Pulmonary artery endothelial cell (primary cell): ENCODE measurements at regions not wholly inside any gene's neighbourhood (a gene's known extent, or its start where the extent isn't known, plus 50 kb on each side); places are given as distances from the start of the nearest gene placed in this dataset.

Experiments
- DNase-seq: peaks from one replicate; pipeline ENCODE4 v3.0.0-alpha.2; 2011; ENCODE audit warnings: low read depth, low spot score

DNA sequence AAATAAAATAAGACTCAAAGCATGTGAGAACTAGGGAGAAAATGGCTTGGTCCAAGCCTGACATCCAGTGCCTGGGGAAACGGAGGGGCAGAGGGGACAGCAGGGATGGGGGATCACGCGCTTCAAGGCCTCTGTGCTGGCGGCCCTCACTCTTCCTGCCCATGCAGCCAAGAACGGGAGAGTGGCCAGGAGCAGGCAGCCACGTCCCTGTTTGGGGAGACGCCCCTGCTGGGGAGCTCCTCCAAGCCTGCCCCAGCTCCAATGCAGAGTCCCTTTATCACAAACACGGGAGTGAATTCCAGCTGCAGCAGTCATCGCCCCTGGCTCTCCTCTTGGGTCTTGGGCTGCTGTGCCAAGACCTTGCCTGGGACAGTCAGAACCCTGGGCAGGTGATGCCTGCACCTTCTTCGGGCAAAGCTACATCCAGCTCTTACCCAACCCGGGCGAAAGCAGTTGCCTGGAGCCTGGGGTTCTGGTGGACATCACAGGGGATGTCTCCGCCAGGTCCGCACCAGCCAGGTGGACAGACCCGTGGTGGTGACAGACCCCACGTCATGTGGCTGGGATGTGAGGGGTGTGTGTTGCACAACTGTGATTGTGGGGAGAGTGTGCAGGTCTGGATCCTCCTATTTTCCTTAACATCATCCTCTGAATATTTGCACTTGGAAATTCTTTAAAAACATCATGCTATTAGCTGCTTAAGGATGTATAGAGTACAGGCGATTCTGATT, 1391.3 kb downstream of the BRD1 start:
- no peak for DNase-seq

DNA sequence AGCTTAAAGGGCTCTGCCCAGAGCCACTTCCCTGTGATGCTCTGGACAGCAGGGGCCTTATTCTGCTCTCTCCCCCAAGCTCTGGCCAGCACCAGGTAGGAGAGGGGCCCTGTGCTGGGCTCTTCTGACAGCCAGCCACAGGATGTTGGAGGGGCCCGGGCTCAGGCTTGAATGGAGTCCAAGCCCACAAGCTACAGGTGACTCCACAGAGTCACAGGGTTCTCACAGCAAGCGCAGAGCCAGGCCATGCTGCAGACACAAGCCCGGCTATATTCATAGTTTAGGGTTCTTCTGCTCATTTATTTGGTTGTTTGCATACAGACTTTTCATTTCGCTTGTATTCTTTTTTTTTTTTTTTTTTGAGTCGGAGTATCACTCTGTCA, 1392.8 kb downstream of the BRD1 start:
- DNase-seq: no peak

DNA sequence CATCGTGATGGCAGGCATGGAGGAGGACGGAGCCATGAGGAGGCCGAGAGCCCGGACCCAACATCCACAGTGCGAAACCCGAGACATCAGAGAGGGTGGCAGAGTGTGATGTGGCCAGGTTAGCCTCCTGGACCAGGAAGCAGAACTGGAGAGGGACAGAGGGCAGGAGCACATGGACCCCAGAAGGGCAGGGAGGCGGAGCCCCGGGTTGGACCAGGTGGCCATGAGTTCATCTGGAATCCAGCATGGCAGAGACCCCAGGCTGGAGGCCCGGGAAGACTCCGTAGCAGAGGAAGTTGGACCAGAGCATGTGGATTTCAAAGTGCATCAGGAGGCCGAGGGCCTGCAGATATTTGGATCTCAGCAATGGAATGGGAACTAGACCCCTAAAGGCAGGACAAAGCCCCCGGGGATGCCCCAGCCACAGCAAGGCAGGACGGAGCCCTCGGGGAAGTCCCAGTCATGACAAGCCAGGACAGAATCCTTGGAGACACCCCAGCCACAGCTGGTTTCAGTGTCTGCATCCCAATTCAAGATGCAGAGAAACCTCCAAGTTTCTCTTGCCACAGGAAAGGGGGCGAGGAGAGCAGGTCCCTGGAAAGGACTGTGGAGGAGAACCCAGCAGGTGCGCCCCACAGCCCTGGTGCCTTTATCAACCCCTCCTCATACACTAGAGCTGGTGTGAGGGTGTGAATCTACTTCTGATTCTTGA, 1393.4 kb downstream of the BRD1 start:
- DNase-seq: no peak

DNA sequence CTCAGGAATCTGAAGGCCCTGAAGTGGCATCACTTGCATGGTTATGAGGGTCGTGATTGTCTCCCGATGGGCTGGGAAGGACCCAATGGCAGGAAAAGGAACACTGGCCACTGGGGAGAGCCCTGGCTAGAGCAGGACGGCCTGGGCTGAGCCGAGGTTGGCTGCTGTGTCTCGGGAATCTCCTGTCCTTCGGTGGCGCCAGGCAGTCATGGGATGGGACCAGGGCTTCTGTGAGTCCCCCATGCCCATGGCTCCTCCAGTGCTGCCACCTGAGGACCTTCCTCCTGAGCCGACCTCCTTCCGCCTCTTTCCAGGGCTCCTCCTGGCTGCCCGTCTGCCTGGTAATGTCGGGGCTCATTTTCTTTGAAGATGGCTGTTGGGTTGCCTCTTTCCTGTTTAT, 1394.0 kb downstream of the BRD1 start:
- no peak for DNase-seq

DNA sequence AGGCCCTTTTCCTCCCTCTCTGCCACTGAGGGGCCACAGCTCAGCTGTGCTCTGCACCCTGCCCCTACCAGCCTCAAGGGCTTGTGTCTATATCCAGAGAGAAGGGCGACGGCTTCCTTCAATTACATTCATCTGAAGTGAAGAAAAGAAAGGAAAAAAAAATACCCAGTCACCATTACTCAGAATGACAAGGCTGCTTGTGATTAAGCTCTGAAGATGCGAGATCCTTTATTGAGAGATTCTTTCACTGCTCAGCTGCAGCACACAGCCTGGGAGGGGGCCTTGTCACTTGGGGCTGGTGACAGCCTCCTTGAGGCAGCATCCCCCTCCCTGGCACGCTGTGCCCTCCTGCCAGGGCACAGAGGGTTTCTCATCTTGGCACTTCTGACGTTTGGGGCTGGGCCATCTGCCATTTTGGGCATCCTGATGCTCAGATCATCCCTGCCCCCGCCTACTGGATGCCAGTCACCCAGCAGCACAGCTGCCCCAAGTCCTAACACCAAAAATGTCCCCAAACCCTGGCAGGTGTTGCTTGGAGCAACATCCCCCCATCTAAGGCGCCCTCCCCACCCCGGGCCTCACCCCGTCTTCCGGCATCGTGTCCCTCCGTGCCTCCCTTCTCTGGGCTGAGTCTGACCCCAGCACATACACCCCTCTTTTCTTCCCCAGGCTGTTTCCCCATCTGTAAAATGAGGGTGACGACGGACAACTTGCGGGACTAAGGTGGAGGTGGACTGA, 1394.7 kb downstream of the BRD1 start:
- DNase-seq: no peak

DNA sequence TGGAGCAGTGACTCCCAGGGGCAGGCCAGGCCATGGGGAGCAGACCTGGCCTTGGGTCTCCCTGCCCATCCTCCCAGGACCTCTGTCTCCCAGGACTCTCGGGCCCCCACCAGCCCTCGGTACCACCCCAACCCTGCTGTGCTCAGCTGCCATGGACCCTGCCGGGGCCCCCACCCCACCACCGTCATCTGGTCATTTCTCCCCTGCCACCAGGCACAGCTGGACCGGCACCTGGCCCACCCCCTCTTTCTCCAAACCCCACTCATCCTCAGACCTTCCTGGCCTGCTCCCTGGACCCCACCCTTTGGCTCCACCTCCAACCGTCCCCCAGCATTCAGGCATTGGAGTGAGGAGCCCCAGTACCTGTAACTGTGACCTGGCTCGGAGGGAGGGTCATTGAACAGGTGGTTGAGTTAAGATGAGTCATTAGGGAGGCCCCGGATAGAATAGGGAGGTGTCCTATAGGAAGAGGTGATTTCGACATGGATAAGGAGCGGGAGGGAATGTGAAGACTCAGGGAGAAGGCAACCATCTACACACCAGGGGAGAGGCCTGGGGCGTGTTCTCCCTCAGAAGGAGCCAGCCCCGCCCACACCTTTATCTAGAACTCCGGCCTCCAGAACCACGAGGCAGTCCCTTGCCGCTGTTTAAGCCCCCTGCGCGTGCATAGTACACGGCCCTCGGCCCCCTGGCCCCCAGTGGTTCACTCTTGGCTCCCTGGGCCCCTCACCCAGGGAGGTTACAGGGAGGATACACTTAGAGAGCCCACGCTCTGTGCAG, 1395.9 kb downstream of the BRD1 start:
- DNase-seq: no peak

DNA sequence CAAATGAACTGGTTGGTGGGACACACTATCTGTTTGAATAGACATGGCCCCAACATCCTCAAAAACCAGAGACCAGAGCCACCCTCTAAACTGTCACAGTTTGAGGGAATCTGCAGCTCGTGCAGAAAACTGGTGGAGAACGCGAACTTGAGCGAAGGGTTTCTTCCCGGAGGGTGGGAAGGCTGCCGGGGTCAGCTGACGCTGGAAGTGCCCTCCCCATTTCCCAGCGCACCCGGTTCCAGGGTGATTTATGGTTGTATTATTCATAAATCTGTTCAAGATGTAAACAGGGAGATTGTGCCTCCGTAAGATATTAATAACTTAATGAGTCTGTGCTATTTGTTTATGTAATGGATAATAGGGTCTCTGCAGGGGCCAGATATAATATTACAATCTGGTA, 1396.7 kb downstream of the BRD1 start:
- no peak for DNase-seq

DNA sequence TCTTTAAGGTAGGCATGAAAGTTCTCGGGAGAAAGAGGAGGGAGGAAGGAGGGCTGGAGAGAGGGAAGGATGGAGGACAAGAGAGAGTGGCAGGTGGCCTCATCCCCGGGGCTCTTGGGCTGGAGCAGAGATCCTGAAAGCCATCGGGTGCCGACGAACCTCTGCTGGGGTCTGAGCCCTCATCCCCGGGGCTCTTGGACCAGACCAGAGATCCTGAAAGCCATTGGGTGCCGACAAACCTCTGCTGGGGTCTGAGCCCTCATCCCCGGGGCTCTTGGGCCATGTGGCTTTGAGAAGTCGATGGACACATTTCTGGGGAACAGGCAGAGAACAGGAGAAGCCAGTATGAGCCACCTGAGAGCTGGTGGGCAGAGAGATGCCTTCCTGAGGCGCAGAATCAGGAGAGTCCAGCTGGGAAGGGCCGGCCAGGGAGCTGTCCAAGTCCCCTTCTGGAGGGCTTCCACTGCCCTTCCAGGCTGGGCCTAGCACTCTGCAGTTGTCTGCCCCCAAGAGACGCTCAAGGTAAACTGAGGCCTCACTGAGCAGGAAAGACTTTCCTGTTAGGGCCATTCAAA, 1398.1 kb downstream of the BRD1 start:
- no peak for DNase-seq

DNA sequence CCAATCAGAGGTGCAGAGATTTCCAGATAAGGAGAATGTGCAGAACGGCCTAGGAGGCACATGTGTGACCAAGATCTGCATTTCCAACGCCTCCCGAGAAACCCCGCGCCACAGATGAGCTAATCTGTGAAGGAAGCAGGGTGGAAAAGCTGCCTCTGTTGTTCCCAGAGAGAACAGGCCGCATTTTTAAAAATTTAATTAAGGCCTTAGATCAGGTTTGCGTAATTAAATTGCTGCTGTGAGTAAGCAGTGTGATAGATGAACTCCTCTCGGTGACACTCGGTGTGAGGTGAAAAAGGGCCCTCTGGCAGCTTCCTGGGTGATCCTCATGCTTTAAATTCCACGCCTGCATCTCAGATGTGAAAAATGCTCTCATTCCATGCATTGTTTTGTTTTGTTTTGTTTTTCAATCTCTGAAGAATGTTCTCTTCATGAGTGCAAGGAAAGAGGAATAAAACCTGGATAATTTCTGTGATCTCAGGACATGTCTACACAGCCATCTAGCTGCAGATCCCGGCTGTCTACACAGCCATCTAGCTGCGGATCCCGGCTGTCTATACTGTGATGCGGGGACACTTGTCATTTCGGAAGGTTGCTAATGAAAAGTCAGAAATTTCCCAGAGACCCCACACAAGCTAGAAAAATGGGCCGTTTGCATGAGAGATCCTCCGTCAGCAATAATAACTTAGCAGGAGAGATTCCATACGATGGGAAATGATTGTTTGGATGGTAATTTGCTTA, 1398.9 kb downstream of the BRD1 start:
- no peak for DNase-seq

DNA sequence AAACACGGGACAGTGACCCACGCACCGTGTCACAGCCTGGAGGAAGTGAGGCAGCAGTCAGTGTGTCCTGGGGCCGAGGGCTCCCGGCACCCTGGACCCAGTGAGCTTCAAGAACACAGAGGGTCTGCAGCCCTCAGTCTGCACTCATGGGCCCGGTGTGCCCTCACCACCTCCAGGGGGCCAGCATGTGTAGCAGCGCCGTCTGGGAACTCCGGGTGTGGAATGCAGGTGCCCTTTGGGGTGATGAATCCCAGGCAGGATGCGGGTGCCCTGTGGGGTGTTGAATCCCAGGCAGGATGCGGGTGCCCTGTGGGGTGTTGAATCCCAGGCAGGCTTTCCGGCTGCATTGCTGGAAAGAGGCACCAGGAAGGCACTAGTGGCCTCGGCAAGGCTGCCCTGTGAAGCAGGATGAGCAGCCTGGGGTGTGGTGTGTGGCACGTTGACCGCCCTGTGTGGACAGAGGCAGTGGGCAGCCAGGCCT, 1399.9 kb downstream of the BRD1 start:
- no peak for DNase-seq

DNA sequence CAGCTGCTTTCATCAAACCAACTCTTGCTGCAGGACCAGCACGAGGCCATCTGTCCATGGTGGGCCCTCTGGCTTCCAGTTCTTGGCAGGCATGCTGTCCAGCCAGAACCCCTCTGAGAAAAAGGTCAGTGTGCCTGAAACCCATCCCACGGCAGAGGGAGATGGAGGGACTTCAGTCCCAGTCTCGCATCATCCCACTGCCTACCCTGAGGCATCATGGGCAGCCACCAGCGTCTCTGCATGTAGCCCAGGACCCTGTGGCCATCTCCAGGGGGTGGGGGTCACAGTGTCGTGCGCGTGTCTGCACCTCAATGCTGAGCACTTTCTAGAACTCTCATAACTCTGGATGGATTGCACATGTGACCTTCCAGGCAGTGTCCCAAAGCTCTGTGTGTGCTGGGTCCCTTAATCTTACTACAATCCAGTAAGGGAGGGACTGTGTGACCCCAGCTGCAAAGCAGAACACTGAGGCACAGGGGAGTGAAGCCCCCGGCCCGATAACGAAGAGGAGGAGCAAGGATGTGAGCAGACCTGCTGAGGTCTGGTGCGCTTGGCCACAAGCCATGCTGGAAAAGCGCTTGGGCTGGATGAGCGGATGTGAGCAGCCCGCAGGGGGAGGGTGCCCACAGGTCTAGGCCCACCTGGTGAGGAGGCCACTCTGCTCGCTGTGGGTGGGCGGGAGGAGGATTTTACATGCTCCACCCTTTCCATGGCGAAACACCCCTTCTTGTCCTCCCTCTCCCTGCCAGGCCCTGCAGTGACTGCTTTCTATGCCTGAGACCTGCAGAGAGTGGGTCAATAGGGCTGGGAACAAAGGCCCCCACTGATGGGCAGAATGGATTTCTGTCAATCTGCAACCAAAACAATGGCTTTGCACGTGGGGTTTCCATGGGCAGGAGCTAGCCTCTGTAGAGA, 1401.0 kb downstream of the BRD1 start:
- DNase-seq: no peak

DNA sequence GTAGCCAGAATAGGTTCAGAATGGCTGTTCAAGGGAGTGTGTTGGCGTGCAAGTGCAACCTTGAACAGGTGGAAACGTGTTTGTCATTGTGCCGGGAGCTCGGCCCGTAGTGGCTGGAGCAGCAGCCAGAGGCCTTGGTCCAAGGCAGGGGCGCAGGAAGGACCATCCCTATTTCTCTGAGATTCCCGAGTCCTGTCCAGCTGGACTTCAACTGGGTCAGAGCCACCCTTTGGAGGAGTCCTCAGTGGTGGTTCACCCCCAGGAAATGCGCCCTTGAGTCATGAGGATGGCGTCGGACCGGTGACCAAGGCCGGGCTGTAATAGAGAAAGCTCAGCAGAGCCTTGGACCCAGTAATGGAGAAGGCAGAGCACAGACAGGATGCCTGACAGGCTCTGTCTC, 1402.0 kb downstream of the BRD1 start:
- no peak for DNase-seq

DNA sequence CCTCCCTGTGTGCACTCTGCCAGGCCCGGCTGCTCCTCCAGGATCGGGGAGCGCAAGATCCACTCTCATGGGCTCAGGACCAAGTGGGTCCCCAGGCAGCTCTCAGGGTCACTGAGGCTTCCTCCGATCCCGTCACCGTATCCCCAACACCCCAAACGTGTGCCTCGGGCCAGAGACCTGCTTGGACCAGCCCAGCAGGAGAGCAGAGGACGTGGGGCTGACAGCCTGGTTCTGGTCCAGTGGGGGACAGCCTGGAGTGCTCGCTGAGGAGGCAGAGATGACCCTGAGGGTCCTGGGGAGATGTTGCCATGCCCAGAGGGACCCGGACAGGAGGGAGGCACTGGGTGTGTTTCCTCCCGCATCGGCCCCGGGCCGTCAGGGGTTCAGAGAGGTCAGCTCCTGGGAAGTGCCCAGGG, 1402.6 kb downstream of the BRD1 start:
- no peak for DNase-seq

DNA sequence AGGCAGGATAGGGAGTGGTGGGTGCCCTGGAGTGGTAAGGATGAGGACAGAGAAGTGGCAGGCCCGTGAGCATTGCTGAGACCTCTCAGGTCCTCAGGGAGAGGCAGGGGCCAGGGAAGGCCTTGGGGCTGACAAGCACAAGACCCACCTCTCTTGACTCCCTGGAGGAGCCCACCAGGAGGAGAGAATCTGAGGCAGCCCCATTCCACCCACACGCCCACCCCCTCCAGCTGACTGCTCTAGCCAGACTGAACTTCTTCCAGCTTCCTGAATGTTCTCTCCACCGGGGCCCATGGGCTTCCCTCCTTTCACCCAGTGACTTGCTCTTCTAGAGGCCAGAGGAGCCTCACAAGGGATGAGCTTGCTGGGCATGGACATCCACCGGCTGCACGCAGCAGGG, 1403.0 kb downstream of the BRD1 start:
- DNase-seq: no peak

DNA sequence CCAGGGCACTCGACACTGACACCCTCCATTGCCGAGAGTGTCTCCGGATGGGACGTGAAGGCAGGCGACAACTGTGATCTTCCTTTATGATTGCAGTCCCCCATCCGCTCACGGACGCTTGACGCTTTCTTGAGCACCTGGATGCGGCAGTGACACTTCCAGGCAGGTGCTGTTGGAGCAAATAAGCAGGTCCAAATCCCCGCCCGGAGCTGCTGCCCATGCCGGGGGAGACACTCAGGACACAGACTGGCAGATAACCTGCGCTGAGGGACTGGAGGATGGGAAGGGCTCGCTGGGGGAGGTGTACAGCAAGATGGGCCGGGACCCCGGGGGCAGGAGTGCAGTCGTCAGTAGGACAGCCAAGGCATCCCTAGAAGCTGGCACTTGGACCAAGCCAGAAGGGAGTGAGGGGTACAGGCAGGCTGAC, 1403.5 kb downstream of the BRD1 start:
- DNase-seq: no peak

DNA sequence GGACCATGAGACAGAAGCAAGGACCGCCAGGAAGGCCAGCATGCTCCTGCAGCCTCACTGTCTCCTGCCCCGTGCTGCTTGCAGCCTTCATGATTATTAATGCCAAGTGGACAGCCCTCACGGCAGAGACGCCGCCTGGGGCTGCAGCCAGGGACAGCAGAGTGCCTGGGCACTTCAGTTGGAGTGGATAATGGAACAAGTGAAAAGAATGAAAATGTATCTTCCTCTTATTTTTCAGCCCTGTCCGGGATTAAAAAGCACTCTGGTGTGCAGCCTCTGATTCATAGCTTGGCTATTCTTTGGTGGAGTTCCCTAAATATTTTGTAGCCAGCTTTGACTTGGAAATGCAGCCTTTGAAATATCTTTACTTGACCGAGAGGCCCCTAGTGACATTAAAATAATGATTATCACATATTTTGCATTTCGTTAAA, 1404.2 kb downstream of the BRD1 start:
- DNase-seq: no peak

DNA sequence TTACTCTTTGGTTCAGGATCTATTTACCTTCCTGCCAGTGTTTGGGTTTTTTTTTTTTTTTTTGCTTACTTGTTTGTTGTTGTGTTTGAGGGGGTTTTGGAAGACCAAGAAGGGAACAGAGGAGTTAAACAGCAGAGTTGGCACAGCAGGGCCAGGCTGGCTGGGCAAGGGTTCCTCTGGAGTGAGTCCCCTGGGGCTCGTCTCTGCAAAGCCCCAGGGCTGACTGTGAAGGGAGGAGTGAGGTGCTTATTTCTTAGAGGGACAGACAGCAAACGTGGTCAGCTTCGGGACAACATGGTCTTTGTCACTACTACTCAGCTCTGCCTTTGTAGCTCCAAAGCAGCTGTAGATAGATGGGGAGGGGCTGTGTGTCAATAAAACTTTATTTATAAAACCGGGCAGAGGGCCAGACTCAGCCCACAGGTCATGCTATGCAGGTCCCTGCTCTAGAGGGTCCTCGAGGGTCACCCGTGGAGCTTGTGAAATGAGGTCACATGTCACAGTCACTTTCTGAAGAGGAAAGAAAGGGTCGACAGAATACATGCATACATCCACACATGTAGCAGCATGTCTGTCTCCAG, 1404.7 kb downstream of the BRD1 start:
- no peak for DNase-seq

DNA sequence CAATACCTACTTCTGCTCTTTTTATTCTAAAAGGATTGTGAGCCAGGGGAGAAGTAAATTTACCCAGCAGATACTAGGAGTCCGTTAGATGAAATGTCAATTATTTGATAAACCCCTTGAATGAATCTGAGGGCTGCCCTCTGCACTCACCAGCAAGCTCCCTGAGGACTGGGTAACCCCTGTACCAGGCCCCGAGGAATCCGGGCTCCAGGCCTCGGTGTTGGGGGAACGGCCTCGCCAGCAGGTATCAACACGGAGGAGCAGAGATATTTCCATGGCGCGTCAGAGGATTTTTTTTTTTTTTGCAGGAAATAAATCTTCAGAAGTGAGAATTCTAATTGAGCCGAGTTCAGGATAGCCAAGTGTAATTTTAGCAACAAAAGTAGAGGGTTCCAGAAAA, 1408.8 kb downstream of the BRD1 start:
- DNase-seq: no peak
